Femur (tissue), 1 donor: ENCODE measurements at regions not wholly inside any gene's neighbourhood (a gene's known extent, or its start where the extent isn't known, plus 50 kb on each side); places are given as distances from the start of the nearest gene placed in this dataset.

Experiments used
- DNase-seq: peaks from one replicate; pipeline ENCODE4 v3.0.0-alpha.2; 2017

DNA sequence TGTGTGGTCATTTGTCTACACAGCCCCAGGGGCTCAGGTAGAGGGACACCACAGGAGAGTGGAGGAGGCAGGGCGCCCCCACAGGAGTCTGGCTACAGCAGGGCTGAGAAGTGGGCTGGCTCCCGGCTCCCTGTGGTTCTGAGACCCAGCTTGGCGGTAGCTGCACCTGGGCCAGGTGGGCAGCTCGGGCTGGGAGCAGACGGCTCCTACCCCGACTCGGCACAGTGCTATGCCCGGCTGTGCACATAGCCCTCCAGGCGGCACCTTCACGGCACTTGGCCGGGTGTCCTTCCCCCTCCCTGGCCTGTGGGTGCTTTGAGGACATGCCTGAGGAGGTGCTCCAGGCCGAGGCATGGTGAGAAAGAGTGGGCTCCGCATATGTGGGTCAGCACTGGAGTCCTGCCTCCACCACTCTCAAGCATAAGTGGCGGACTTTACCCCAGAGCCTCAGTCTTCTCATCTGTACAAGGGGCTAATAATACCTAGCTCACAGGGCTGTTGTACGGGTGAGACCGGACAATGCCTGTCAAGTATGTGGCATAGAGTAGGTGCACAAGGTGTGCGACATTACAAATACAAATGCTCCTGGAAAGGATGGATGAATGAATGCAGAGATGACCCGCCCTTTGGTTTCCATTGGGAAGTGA, 50.1 kb upstream of the JPH3 start:
- no peak for DNase-seq

DNA sequence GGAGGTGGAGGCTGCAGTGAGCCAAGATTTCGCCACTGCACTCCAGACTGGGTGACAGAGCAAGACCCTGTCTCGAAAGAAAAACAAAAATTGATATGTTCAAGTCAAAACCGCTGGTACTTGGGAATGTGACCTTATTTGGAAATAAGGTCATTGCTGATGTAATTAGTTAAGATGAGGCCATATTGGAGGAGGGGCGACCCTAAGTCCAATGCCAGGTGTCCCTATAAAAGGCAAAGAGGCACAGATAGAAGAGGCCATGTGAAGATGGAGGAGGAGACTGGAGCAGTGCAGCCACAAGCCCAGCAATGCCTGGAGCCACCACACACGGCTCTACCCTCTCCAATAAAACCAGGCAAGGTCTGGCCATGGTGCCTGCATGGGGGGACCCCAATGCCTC, 50.8 kb upstream of the JPH3 start:
- no peak for DNase-seq

DNA sequence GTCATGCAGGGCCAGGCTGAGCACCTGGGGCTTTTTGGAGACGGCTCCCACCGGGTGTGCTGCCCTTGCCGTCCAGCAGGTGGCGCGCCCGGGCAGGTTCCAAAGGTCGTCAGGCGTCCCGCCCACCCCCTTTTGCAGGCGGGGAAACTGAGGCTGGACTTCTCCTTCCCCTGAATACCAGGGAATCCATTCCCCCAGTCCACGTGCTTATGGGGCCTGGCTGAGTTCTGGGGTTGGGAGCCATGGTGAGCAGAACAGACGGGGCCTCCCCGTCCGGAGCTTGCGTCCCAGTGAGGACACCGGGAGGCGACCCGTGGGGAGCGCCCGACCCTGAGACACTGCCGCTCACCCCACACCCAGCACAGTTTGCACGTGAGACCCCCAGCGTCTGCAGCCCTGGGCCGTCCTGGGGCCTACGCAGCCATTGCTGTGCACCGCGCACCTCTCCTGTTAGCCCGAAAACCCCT, 51.8 kb upstream of the JPH3 start:
- peak; percentile 55 for DNase-seq

DNA sequence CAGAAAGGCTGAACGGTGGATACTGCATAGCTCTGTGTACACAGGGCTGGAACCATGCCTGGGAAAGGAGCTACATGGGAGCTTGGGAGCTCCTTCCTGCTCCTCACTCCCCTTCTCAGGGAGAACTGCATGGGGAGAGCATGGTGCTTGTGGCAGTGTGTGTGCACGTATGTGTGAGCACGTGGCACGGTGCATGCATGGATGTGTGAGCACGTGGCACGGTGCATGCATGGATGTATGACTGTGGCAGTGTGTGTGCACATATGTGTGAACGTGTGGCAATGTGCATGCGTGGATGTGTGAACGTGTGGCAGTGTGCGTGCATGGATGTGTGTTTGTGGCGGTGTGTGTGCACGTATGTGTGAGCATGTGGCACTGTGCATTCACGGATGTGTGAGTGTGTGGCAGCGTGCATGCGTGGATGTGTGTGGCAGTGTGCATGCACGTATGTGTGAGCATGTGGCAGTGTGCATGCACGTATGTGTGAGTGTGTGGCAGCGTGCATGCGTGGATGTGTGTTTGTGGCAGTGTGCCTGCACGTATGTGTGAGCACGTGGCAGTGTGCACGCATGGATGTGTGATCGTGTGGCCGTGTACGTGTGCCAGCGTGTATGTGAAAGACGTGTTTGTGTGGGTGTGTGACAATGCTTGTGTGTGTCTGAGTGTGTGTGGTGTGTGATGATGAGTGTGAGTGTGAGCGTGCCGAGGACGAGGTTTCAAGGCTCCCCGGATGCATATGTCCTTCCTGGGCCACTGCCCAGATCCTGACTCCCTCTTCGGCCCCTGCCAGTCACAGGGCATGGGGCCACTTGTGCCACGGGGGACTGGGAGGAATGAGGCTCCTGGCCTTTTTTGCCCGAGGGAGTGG, 52.4 kb upstream of the JPH3 start:
- no peak for DNase-seq

DNA sequence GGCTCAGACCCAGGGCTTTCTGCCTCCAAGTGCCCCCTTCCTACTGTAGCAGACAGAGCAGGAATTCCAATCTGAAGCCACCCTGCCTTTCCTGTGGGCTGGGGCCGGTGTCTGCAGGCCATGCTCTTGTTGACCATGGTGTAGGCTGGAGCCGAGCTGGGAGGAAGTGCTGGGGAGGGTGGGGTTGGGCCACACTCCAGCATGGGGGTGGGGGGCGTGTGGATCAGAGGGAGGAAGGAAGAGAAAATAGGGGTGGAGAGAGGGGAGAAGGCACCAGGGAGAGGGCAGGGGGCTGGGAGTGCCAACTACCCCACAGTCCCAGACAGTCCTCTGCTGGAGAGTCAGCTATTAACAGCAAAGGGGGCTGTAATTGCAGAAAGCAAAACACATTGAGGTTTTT, 54.3 kb upstream of the JPH3 start:
- no peak for DNase-seq

DNA sequence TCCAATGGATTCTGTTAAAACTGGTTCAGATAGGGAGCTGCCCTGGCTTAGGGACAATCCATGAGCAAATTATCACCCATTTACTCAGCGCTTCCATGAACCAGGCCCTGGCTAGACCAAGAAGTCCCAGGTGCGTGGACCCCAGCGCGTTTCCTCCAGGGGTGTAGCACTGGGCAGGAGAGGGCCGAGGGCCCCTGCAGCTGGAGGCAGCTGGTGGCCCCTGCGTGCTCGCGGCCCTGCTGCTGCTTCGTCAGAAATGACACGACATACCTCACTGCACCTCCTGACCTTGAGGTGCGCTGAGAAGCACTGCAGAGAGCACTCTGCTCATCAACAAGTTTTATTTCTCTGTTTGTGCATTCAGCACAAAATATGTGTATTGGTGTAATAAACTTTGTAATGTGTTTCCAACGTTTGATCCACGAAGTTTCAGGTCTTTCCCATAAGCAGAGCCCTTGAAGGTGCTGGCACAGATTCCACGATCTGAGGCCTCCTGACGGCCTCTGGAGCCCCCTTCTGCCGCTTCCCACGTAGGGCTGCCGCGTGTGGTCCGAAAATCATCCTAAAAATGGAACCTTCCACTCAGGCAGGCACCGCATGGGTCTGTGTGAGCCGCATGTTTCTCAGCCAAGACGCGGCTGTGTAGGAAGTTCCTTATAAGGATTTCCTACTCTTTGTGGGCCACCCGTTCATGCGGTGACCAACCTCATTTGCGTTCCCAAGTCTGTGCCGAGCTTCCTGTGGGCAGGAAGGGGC, 50.8 kb upstream of the ZCCHC14 start:
- DNase-seq: no peak

DNA sequence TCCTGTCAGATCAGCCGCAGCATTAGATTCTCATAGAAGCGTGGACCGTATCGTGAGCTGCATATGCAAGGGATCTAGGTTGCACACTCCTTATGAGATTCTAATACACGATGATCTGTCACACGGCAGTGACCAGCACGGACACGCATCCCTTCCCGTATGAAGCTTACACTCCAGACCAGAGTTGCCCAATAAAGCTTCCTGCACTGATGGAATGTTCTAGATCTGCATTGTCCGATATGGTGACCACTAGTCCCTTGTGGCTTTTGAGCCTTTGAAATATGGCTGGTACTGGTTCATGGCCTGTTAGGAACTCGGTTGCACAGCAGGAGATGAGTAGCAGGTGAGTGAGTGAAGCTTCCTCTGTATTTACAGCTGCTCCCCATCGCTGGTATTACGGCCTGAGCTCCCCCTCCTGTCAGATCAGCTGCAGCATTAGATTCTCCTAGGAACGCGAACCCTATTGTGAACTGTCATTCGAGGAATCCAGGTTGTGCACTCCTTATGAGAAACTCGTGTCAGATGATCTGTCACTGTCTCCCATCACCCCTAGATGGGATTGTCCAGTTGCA, 49.8 kb upstream of the ZCCHC14 start:
- no peak for DNase-seq
